Neural cell (in vitro differentiated cells): ENCODE measurements at regions not wholly inside any gene's neighbourhood (a gene's known extent, or its start where the extent isn't known, plus 50 kb on each side); places are given as distances from the start of the nearest gene placed in this dataset.

Source experiments
- EP300 ChIP-seq: fragments of 450-650 bp; conservative IDR thresholded peaks from 2 replicates; pipeline ENCODE4 v1.6.1; 2014; ENCODE audit warnings: antibody characterized with exemption, mild to moderate bottlenecking, moderate library complexity; ENCODE audit not compliant: poor library complexity, severe bottlenecking
- EZH2 ChIP-seq: fragments of 200-600, 300-800 bp; shearing (Covaris generic), sonication (generic); IDR thresholded peaks from 2 replicates; pipeline ENCODE4 v1.6.1; 2014; ENCODE audit warnings: antibody characterized with exemption, low read length, borderline replicate concordance, mild to moderate bottlenecking; ENCODE audit not compliant: insufficient read depth, poor library complexity, severe bottlenecking
- POLR2AphosphoS5 ChIP-seq: IDR thresholded peaks from 2 replicates; pipeline ENCODE4 v1.6.1; 2012
- SMC3 ChIP-seq: fragments of 450-650 bp; conservative IDR thresholded peaks from 2 replicates; pipeline ENCODE4 v1.6.1; 2014; ENCODE audit warnings: antibody characterized with exemption, mild to moderate bottlenecking, moderate library complexity; ENCODE audit not compliant: poor library complexity
- TAF1 ChIP-seq: IDR thresholded peaks from 2 replicates; pipeline ENCODE4 v1.6.1; 2012; ENCODE audit warnings: low read depth
- TF ChIP-seq, protein P1 (sequence below): fragments of 450-650 bp; IDR thresholded peaks from 2 replicates; pipeline ENCODE4 v1.5.1; 2014; ENCODE audit warnings: antibody characterized with exemption, mild to moderate bottlenecking, moderate library complexity; ENCODE audit not compliant: poor library complexity, severe bottlenecking
- TF ChIP-seq, protein P2 (sequence below): IDR thresholded peaks from 2 replicates; pipeline ENCODE4 v1.6.1; 2012; ENCODE audit warnings: borderline replicate concordance

DNA sequence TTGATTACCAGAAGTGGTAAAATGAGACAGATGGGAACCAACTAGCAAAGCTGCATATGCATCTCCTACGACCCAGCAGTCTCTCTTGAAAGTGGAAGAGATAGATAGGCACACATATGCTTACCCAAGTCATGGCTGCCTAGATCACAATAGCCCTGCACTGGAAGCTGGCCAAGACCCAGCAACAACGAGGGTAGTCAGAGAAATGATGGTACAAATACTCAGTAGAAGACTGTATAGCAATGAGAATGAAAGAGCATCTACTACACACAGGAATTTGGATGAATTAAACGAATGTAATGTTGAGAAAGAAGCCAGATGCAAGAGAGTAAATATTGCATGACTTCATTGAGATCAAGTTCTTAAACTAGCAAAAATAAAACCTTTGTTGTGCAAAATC, 100.3 kb upstream of the FAT1 start:
- TF ChIP-seq EP300 (no peak), POLR2AphosphoS5 (no peak), TAF1 (no peak), EZH2 (no peak), SMC3 (no peak)
- TF ChIP-seq, protein P1, sequence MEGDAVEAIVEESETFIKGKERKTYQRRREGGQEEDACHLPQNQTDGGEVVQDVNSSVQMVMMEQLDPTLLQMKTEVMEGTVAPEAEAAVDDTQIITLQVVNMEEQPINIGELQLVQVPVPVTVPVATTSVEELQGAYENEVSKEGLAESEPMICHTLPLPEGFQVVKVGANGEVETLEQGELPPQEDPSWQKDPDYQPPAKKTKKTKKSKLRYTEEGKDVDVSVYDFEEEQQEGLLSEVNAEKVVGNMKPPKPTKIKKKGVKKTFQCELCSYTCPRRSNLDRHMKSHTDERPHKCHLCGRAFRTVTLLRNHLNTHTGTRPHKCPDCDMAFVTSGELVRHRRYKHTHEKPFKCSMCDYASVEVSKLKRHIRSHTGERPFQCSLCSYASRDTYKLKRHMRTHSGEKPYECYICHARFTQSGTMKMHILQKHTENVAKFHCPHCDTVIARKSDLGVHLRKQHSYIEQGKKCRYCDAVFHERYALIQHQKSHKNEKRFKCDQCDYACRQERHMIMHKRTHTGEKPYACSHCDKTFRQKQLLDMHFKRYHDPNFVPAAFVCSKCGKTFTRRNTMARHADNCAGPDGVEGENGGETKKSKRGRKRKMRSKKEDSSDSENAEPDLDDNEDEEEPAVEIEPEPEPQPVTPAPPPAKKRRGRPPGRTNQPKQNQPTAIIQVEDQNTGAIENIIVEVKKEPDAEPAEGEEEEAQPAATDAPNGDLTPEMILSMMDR: no peak
- TF ChIP-seq, protein P2, sequence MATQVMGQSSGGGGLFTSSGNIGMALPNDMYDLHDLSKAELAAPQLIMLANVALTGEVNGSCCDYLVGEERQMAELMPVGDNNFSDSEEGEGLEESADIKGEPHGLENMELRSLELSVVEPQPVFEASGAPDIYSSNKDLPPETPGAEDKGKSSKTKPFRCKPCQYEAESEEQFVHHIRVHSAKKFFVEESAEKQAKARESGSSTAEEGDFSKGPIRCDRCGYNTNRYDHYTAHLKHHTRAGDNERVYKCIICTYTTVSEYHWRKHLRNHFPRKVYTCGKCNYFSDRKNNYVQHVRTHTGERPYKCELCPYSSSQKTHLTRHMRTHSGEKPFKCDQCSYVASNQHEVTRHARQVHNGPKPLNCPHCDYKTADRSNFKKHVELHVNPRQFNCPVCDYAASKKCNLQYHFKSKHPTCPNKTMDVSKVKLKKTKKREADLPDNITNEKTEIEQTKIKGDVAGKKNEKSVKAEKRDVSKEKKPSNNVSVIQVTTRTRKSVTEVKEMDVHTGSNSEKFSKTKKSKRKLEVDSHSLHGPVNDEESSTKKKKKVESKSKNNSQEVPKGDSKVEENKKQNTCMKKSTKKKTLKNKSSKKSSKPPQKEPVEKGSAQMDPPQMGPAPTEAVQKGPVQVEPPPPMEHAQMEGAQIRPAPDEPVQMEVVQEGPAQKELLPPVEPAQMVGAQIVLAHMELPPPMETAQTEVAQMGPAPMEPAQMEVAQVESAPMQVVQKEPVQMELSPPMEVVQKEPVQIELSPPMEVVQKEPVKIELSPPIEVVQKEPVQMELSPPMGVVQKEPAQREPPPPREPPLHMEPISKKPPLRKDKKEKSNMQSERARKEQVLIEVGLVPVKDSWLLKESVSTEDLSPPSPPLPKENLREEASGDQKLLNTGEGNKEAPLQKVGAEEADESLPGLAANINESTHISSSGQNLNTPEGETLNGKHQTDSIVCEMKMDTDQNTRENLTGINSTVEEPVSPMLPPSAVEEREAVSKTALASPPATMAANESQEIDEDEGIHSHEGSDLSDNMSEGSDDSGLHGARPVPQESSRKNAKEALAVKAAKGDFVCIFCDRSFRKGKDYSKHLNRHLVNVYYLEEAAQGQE: no peak
